Hepatocyte (in vitro differentiated cells): ENCODE measurements at regions not wholly inside any gene's neighbourhood (a gene's known extent, or its start where the extent isn't known, plus 50 kb on each side); places are given as distances from the start of the nearest gene placed in this dataset.

Experiments used
- DNase-seq: peaks from one replicate; pipeline ENCODE4 v3.0.0-alpha.2; 2016; ENCODE audit warnings: low spot score
- H2AFZ ChIP-seq: fragments of 200-600 bp; sonication (generic); 2 replicates; pipeline ENCODE4 v1.6.0; 2016; ENCODE audit warnings: antibody characterized with exemption, mild to moderate bottlenecking
- H3K27ac ChIP-seq: fragments of 200-600 bp; sonication (generic); 2 replicates; pipeline ENCODE4 v1.5.1; 2016; ENCODE audit warnings: mild to moderate bottlenecking
- H3K27me3 ChIP-seq: fragments of 200-600 bp; sonication (generic); 2 replicates; pipeline ENCODE4 v1.6.1; 2016
- H3K36me3 ChIP-seq: fragments of 200-600 bp; sonication (generic); replicated peaks from 2 replicates; pipeline ENCODE4 v1.5.1; 2016; ENCODE audit warnings: low read depth; ENCODE audit not compliant: insufficient read depth
- H3K4me1 ChIP-seq: fragments of 200-600 bp; sonication (generic); 2 replicates; pipeline ENCODE4 v1.5.1; 2016; ENCODE audit warnings: mild to moderate bottlenecking, moderate library complexity; ENCODE audit not compliant: insufficient read depth
- H3K4me2 ChIP-seq: fragments of 200-600 bp; sonication (generic); 2 replicates; pipeline ENCODE4 v1.6.0; 2016
- H3K4me3 ChIP-seq: fragments of 200-600 bp; sonication (generic); 2 replicates; pipeline ENCODE4 v1.5.1; 2016; ENCODE audit warnings: mild to moderate bottlenecking
- H3K79me2 ChIP-seq: fragments of 200-600 bp; sonication (generic); 2 replicates; pipeline ENCODE4 v1.6.0; 2017; ENCODE audit warnings: mild to moderate bottlenecking
- H3K9me2 ChIP-seq: fragments of 200-600 bp; sonication (generic); replicated peaks from 2 replicates; pipeline ENCODE4 v1.6.0; 2017; ENCODE audit warnings: mild to moderate bottlenecking; ENCODE audit not compliant: insufficient read depth
- H3K9me3 ChIP-seq: fragments of 200-600 bp; sonication (generic); 2 replicates; pipeline ENCODE4 v1.5.1; 2016; ENCODE audit warnings: low read depth, mild to moderate bottlenecking
- H4K20me1 ChIP-seq: fragments of 200-600 bp; sonication (generic); 2 replicates; pipeline ENCODE4 v1.6.0; 2016; ENCODE audit warnings: mild to moderate bottlenecking; ENCODE audit not compliant: insufficient read depth, poor library complexity, severe bottlenecking
- CTCF ChIP-seq: fragments of 200-600 bp; sonication (generic); IDR thresholded peaks from 2 replicates; pipeline ENCODE4 v1.5.1; 2016; ENCODE audit warnings: antibody characterized with exemption, mild to moderate bottlenecking; ENCODE audit not compliant: poor library complexity
- EZH2 ChIP-seq: fragments of 200-600 bp; sonication (generic); IDR thresholded peaks from 2 replicates; pipeline ENCODE4 v1.6.1; 2016; ENCODE audit warnings: antibody characterized with exemption, mild to moderate bottlenecking, borderline replicate concordance
- EZH2phosphoT487 ChIP-seq: fragments of 200-600 bp; sonication (generic); IDR thresholded peaks from one replicate; pipeline ENCODE4 v1.6.1; 2018; ENCODE audit warnings: antibody characterized with exemption, mild to moderate bottlenecking, low read depth, moderate library complexity; ENCODE audit not compliant: unreplicated experiment, severe bottlenecking
- WGBS: methylation state at CpG from one replicate; pipeline ENCODE4 v1.1.6; 2016; ENCODE audit warnings: low lambda C conversion rate; ENCODE audit errors: missing lambda C conversion rate; 5-methylcytosine and 5-hydroxymethylcytosine counted together

- no peaks in the 10 kb centered on the region for H3K27me3 ChIP-seq
- no peaks in the 10 kb centered on the region for H3K9me3 ChIP-seq
- no peaks in the 10 kb centered on the region for H3K36me3 ChIP-seq
- H3K4me2 ChIP-seq = no peak overlapping the region
- H3K79me2 ChIP-seq = no peaks in the 10 kb centered on the region
- no peak for DNase-seq
- H3K9me2 ChIP-seq = no peaks in the 10 kb centered on the region
- no peak for TF ChIP-seq EZH2
- TF ChIP-seq EZH2phosphoT487 = no peak
- no peak for TF ChIP-seq CTCF
- 86% methylated on average over 1 of the region's 1 CpG for WGBS
- H2AFZ ChIP-seq = no peak overlapping the region
- H3K4me1 ChIP-seq = no peaks in the 10 kb centered on the region
- H4K20me1 ChIP-seq = no peaks in the 10 kb centered on the region
- H3K27ac ChIP-seq = no peak overlapping the region
- H3K4me3 ChIP-seq = no peak overlapping the region
These were observed 1125.5 kb downstream of the BCL11A start for GRCh38 chr2:59427980-59428379.

- H3K9me3 ChIP-seq = no peaks in the 10 kb centered on the region
- H3K4me1 ChIP-seq = no peaks in the 10 kb centered on the region
- DNase-seq = no peak
- no peak overlapping the region for H3K4me2 ChIP-seq
- H3K27me3 ChIP-seq = no peaks in the 10 kb centered on the region
- 32% methylated on average over 3 of the region's 3 CpGs for WGBS
- no peak overlapping the region for H3K4me3 ChIP-seq
- no peaks in the 10 kb centered on the region for H3K36me3 ChIP-seq
- no peak for TF ChIP-seq EZH2phosphoT487
- TF ChIP-seq CTCF = no peak
- no peak for TF ChIP-seq EZH2
- H3K27ac ChIP-seq = no peak overlapping the region
- no peaks in the 10 kb centered on the region for H3K9me2 ChIP-seq
- H2AFZ ChIP-seq = no peak overlapping the region
- no peaks in the 10 kb centered on the region for H3K79me2 ChIP-seq
- no peaks in the 10 kb centered on the region for H4K20me1 ChIP-seq
These were observed 1128.2 kb downstream of the BCL11A start for GRCh38 chr2:59425247-59425646.

- 82% methylated on average over 11 of the region's 11 CpGs for WGBS
- DNase-seq = no peak
These were observed 1139.5 kb downstream of the BCL11A start for GRCh38 chr2:59413751-59414570.

More at GRCh38 chr2:59413751-59414570, 1139.5 kb downstream of the BCL11A start:
- H3K4me3 ChIP-seq = no peak overlapping the region
- no peak overlapping the region for H3K4me2 ChIP-seq
- TF ChIP-seq EZH2 (no peak), EZH2phosphoT487 (no peak), CTCF (no peak)
- no peaks in the 10 kb centered on the region for H4K20me1 ChIP-seq
- H2AFZ ChIP-seq = no peak overlapping the region
- no peak overlapping the region for H3K27ac ChIP-seq
- no peaks in the 10 kb centered on the region for H3K36me3 ChIP-seq
- no peaks in the 10 kb centered on the region for H3K27me3 ChIP-seq
- no peaks in the 10 kb centered on the region for H3K4me1 ChIP-seq
- no peaks in the 10 kb centered on the region for H3K9me3 ChIP-seq
- no peaks in the 10 kb centered on the region for H3K79me2 ChIP-seq
- H3K9me2 ChIP-seq = no peaks in the 10 kb centered on the region
